ENCODE measurements at regions not wholly inside any gene's neighbourhood (a gene's known extent, or its start where the extent isn't known, plus 50 kb on each side); places are given as distances from the start of the nearest gene placed in this dataset.

- H3K36me3 Mint-ChIP-seq, result no peaks in the 10 kb centered on the region
- ATAC-seq, result no peak
- H3K9me3 Mint-ChIP-seq, result no peaks in the 10 kb centered on the region
- H3K27me3 Mint-ChIP-seq, result no peaks in the 10 kb centered on the region
- no peak overlapping the region for H3K4me3 Mint-ChIP-seq
- no peak overlapping the region for H3K27ac Mint-ChIP-seq
- no peaks in the 10 kb centered on the region for H3K4me1 Mint-ChIP-seq
Measured at GRCh38 chr1:82486468-82486867, 685.7 kb downstream of the ADGRL2 start.

- Mint-ChIP-seq H3K4me3 (no peak overlapping the region), H3K27me3 (no peaks in the 10 kb centered on the region), H3K4me1 (no peaks in the 10 kb centered on the region), H3K27ac (no peak overlapping the region), H3K9me3 (no peaks in the 10 kb centered on the region), H3K36me3 (no peaks in the 10 kb centered on the region)
- no peak for ATAC-seq
Measured at GRCh38 chr1:82485591-82486369, 685.0 kb downstream of the ADGRL2 start.

GRCh38 chr1:82483146-82483545, 682.4 kb downstream of the ADGRL2 start:
- ATAC-seq, result no peak
- Mint-ChIP-seq H3K4me1 (no peaks in the 10 kb centered on the region), H3K27me3 (no peaks in the 10 kb centered on the region), H3K36me3 (no peaks in the 10 kb centered on the region), H3K27ac (no peak overlapping the region), H3K4me3 (no peak overlapping the region), H3K9me3 (no peaks in the 10 kb centered on the region)

GRCh38 chr1:82478916-82479315, 678.2 kb downstream of the ADGRL2 start:
- ATAC-seq, result no peak
- Mint-ChIP-seq H3K9me3 (no peaks in the 10 kb centered on the region), H3K4me1 (no peaks in the 10 kb centered on the region), H3K27ac (no peak overlapping the region), H3K36me3 (no peaks in the 10 kb centered on the region), H3K27me3 (no peaks in the 10 kb centered on the region), H3K4me3 (no peak overlapping the region)

GRCh38 chr1:82472489-82473131, 671.9 kb downstream of the ADGRL2 start:
- Mint-ChIP-seq H3K4me3 (no peak overlapping the region), H3K9me3 (no peaks in the 10 kb centered on the region), H3K4me1 (no peaks in the 10 kb centered on the region), H3K27me3 (no peaks in the 10 kb centered on the region), H3K27ac (no peak overlapping the region), H3K36me3 (no peaks in the 10 kb centered on the region)
- ATAC-seq, result no peak

GRCh38 chr1:82466891-82467290, 666.2 kb downstream of the ADGRL2 start:
- Mint-ChIP-seq H3K4me3 (no peak overlapping the region), H3K9me3 (no peaks in the 10 kb centered on the region), H3K27ac (no peak overlapping the region), H3K4me1 (no peaks in the 10 kb centered on the region), H3K36me3 (no peaks in the 10 kb centered on the region), H3K27me3 (no peaks in the 10 kb centered on the region)
- ATAC-seq, result no peak

- Mint-ChIP-seq H3K4me3 (no peak overlapping the region), H3K9me3 (no peaks in the 10 kb centered on the region), H3K4me1 (no peaks in the 10 kb centered on the region), H3K27ac (no peak overlapping the region), H3K27me3 (no peaks in the 10 kb centered on the region), H3K36me3 (no peaks in the 10 kb centered on the region)
- no peak for ATAC-seq
Measured at GRCh38 chr1:82466416-82466815, 665.7 kb downstream of the ADGRL2 start.

GRCh38 chr1:82465024-82465423, 664.3 kb downstream of the ADGRL2 start:
- Mint-ChIP-seq H3K4me3 (no peak overlapping the region), H3K27me3 (no peaks in the 10 kb centered on the region), H3K4me1 (no peaks in the 10 kb centered on the region), H3K9me3 (no peaks in the 10 kb centered on the region), H3K36me3 (no peaks in the 10 kb centered on the region), H3K27ac (no peak overlapping the region)
- ATAC-seq, result no peak

- Mint-ChIP-seq H3K4me3 (no peak overlapping the region), H3K36me3 (no peaks in the 10 kb centered on the region), H3K9me3 (no peaks in the 10 kb centered on the region), H3K27ac (no peak overlapping the region), H3K4me1 (no peaks in the 10 kb centered on the region), H3K27me3 (no peaks in the 10 kb centered on the region)
- ATAC-seq, result no peak
Measured at GRCh38 chr1:82464362-82465001, 663.7 kb downstream of the ADGRL2 start.

GRCh38 chr1:82463951-82464350, 663.2 kb downstream of the ADGRL2 start:
- no peaks in the 10 kb centered on the region for H3K27me3 Mint-ChIP-seq
- H3K27ac Mint-ChIP-seq, result no peak overlapping the region
- no peak overlapping the region for H3K4me3 Mint-ChIP-seq
- ATAC-seq, result no peak
- no peaks in the 10 kb centered on the region for H3K9me3 Mint-ChIP-seq
- H3K4me1 Mint-ChIP-seq, result no peaks in the 10 kb centered on the region
- no peaks in the 10 kb centered on the region for H3K36me3 Mint-ChIP-seq

GRCh38 chr1:82462366-82462765, 661.6 kb downstream of the ADGRL2 start:
- Mint-ChIP-seq H3K27ac (no peak overlapping the region), H3K36me3 (no peaks in the 10 kb centered on the region), H3K4me3 (no peak overlapping the region), H3K27me3 (no peaks in the 10 kb centered on the region), H3K4me1 (no peaks in the 10 kb centered on the region), H3K9me3 (no peaks in the 10 kb centered on the region)
- ATAC-seq, result no peak

- no peak for ATAC-seq
- H3K27me3 Mint-ChIP-seq, result no peaks in the 10 kb centered on the region
- no peak overlapping the region for H3K27ac Mint-ChIP-seq
- no peaks in the 10 kb centered on the region for H3K4me1 Mint-ChIP-seq
- peaks cover 8% of the 10 kb centered on the region for H3K9me3 Mint-ChIP-seq
- no peak overlapping the region for H3K4me3 Mint-ChIP-seq
- no peaks in the 10 kb centered on the region for H3K36me3 Mint-ChIP-seq
Measured at GRCh38 chr1:82455342-82455741, 654.6 kb downstream of the ADGRL2 start.

- Mint-ChIP-seq H3K4me1 (no peaks in the 10 kb centered on the region), H3K27ac (no peak overlapping the region), H3K27me3 (no peaks in the 10 kb centered on the region), H3K36me3 (no peaks in the 10 kb centered on the region), H3K4me3 (no peak overlapping the region), H3K9me3 (peaks cover 11% of the 10 kb centered on the region)
- ATAC-seq, result no peak
Measured at GRCh38 chr1:82454431-82454830, 653.7 kb downstream of the ADGRL2 start.

GRCh38 chr1:82453511-82454185, 652.9 kb downstream of the ADGRL2 start:
- no peak overlapping the region for H3K27ac Mint-ChIP-seq
- peaks cover 11% of the 10 kb centered on the region for H3K9me3 Mint-ChIP-seq

GRCh38 chr1:82452096-82452495, 651.4 kb downstream of the ADGRL2 start:
- Mint-ChIP-seq H3K27ac (no peak overlapping the region), H3K4me1 (peaks cover 5% of the 10 kb centered on the region), H3K4me3 (no peak overlapping the region), H3K27me3 (no peaks in the 10 kb centered on the region), H3K9me3 (peaks cover 11% of the 10 kb centered on the region), H3K36me3 (no peaks in the 10 kb centered on the region)
- ATAC-seq, result no peak

More at GRCh38 chr1:82453511-82454185, 652.9 kb downstream of the ADGRL2 start:
- Mint-ChIP-seq H3K4me3 (no peak overlapping the region), H3K27me3 (no peaks in the 10 kb centered on the region), H3K36me3 (no peaks in the 10 kb centered on the region), H3K4me1 (no peaks in the 10 kb centered on the region)
- ATAC-seq, result no peak
